ENCODE measurements at regions not wholly inside any gene's neighbourhood (a gene's known extent, or its start where the extent isn't known, plus 50 kb on each side); places are given as distances from the start of the nearest gene placed in this dataset.
"Not testable (repeated sequence)": the region's sequence is repeated elsewhere in the genome, so short reads cannot be mapped to it uniquely, and the experiment has no call there.

- DNase-seq (no peak), ATAC-seq (no peak)
- Histone ChIP-seq H3K4me3 (ENCODE audit: low read length) (no peak overlapping the region), H3K27ac (ENCODE audit: low read length) (no peak overlapping the region), H3K4me1 (ENCODE audit: control insufficient read depth, insufficient read depth, low read length) (no peaks in the 10 kb centered on the region), H3K27me3 (ENCODE audit: control insufficient read depth, insufficient read depth) (no peaks in the 10 kb centered on the region), H3K9me3 (ENCODE audit: control insufficient read depth, low read length) (no peaks in the 10 kb centered on the region)
- 32% methylated on average over 1 of the region's 1 CpG for WGBS
- intact Hi-C loops (cut with DNase I) = no loop called here
Measured at GRCh38 chr10:81704596-81704995, 170.4 kb upstream of the NRG3 start.

- ATAC-seq = no peak
- H3K9me3 ChIP-seq (ENCODE audit: control insufficient read depth, low read length) = no peaks in the 10 kb centered on the region
- H3K4me1 ChIP-seq (ENCODE audit: control insufficient read depth, insufficient read depth, low read length) = no peaks in the 10 kb centered on the region
- DNase-seq = no peak
- no peak overlapping the region for H3K4me3 ChIP-seq (ENCODE audit: low read length)
- H3K27ac ChIP-seq (ENCODE audit: low read length) = no peak overlapping the region
- WGBS = 63% methylated on average over 5 of the region's 5 CpGs
- intact Hi-C loops (cut with DNase I) = no loop called here
- H3K27me3 ChIP-seq (ENCODE audit: control insufficient read depth, insufficient read depth) = no peaks in the 10 kb centered on the region
Measured at GRCh38 chr10:81708416-81708815, 166.6 kb upstream of the NRG3 start.

GRCh38 chr10:81708929-81709328 lies 166.1 kb upstream of the NRG3 start:
- Histone ChIP-seq H3K4me1 (ENCODE audit: control insufficient read depth, insufficient read depth, low read length) (no peaks in the 10 kb centered on the region), H3K9me3 (ENCODE audit: control insufficient read depth, low read length) (no peaks in the 10 kb centered on the region), H3K4me3 (ENCODE audit: low read length) (no peak overlapping the region), H3K27ac (ENCODE audit: low read length) (no peak overlapping the region), H3K27me3 (ENCODE audit: control insufficient read depth, insufficient read depth) (no peaks in the 10 kb centered on the region)
- WGBS = 75% methylated on average over 2 of the region's 2 CpGs
- intact Hi-C loops (cut with DNase I) = no loop called here
- ATAC-seq = no peak
- DNase-seq = no peak

GRCh38 chr10:81722399-81722798 lies 152.6 kb upstream of the NRG3 start:
- intact Hi-C loops (cut with DNase I) = no loop called here
- no peaks in the 10 kb centered on the region for H3K27me3 ChIP-seq (ENCODE audit: control insufficient read depth, insufficient read depth)
- no peak overlapping the region for H3K4me3 ChIP-seq (ENCODE audit: low read length)
- H3K4me1 ChIP-seq (ENCODE audit: control insufficient read depth, insufficient read depth, low read length) = no peaks in the 10 kb centered on the region
- DNase-seq (no peak), ATAC-seq (no peak)
- 89% methylated on average over 1 of the region's 1 CpG for WGBS
- no peak overlapping the region for H3K27ac ChIP-seq (ENCODE audit: low read length)
- no peaks in the 10 kb centered on the region for H3K9me3 ChIP-seq (ENCODE audit: control insufficient read depth, low read length)

GRCh38 chr10:81724431-81724830 lies 150.6 kb upstream of the NRG3 start:
- no peak overlapping the region for H3K4me3 ChIP-seq (ENCODE audit: low read length)
- DNase-seq (no peak), ATAC-seq (no peak)
- no peaks in the 10 kb centered on the region for H3K9me3 ChIP-seq (ENCODE audit: control insufficient read depth, low read length)
- H3K4me1 ChIP-seq (ENCODE audit: control insufficient read depth, insufficient read depth, low read length) = no peaks in the 10 kb centered on the region
- H3K27me3 ChIP-seq (ENCODE audit: control insufficient read depth, insufficient read depth) = no peaks in the 10 kb centered on the region
- H3K27ac ChIP-seq (ENCODE audit: low read length) = no peak overlapping the region
- intact Hi-C loops (cut with DNase I) = no loop called here

GRCh38 chr10:81725851-81726250 lies 149.1 kb upstream of the NRG3 start:
- H3K27me3 ChIP-seq (ENCODE audit: control insufficient read depth, insufficient read depth) = no peaks in the 10 kb centered on the region
- no peaks in the 10 kb centered on the region for H3K9me3 ChIP-seq (ENCODE audit: control insufficient read depth, low read length)
- no peak for ATAC-seq
- no peak for DNase-seq
- WGBS = 77% methylated on average over 1 of the region's 1 CpG
- no peak overlapping the region for H3K27ac ChIP-seq (ENCODE audit: low read length)
- H3K4me1 ChIP-seq (ENCODE audit: control insufficient read depth, insufficient read depth, low read length) = no peaks in the 10 kb centered on the region
- H3K4me3 ChIP-seq (ENCODE audit: low read length) = no peak overlapping the region
- intact Hi-C loops (cut with DNase I) = no loop called here

GRCh38 chr10:81728692-81729091 lies 146.3 kb upstream of the NRG3 start:
- 64% methylated on average over 1 of the region's 1 CpG for WGBS
- Histone ChIP-seq H3K27me3 (ENCODE audit: control insufficient read depth, insufficient read depth) (no peaks in the 10 kb centered on the region), H3K9me3 (ENCODE audit: control insufficient read depth, low read length) (no peaks in the 10 kb centered on the region), H3K4me3 (ENCODE audit: low read length) (no peak overlapping the region), H3K27ac (ENCODE audit: low read length) (no peak overlapping the region), H3K4me1 (ENCODE audit: control insufficient read depth, insufficient read depth, low read length) (no peaks in the 10 kb centered on the region)
- intact Hi-C loops (cut with DNase I) = no loop called here
- DNase-seq (no peak), ATAC-seq (no peak)

GRCh38 chr10:81730891-81731290 lies 144.1 kb upstream of the NRG3 start:
- H3K9me3 ChIP-seq (ENCODE audit: control insufficient read depth, low read length) = no peaks in the 10 kb centered on the region
- DNase-seq (no peak), ATAC-seq (peak in 1 of 2 donors; percentile 43)
- no peak overlapping the region for H3K4me3 ChIP-seq (ENCODE audit: low read length)
- intact Hi-C loops (cut with DNase I) = no loop called here
- no peak overlapping the region for H3K27ac ChIP-seq (ENCODE audit: low read length)
- WGBS = 0% methylated on average over 1 of the region's 1 CpG
- H3K4me1 ChIP-seq (ENCODE audit: control insufficient read depth, insufficient read depth, low read length) = no peaks in the 10 kb centered on the region
- H3K27me3 ChIP-seq (ENCODE audit: control insufficient read depth, insufficient read depth) = no peaks in the 10 kb centered on the region

- 42% methylated on average over 1 of the region's 1 CpG for WGBS
- no peaks in the 10 kb centered on the region for H3K9me3 ChIP-seq (ENCODE audit: control insufficient read depth, low read length)
- DNase-seq (no peak), ATAC-seq (no peak)
- H3K27ac ChIP-seq (ENCODE audit: low read length) = no peak overlapping the region
- intact Hi-C loops (cut with DNase I) = no loop called here
- H3K4me1 ChIP-seq (ENCODE audit: control insufficient read depth, insufficient read depth, low read length) = no peaks in the 10 kb centered on the region
- no peaks in the 10 kb centered on the region for H3K27me3 ChIP-seq (ENCODE audit: control insufficient read depth, insufficient read depth)
- no peak overlapping the region for H3K4me3 ChIP-seq (ENCODE audit: low read length)
Measured at GRCh38 chr10:81733542-81733941, 141.5 kb upstream of the NRG3 start.

- ATAC-seq; H3K9me3 ChIP-seq (ENCODE audit: control insufficient read depth, low read length); intact Hi-C loops (cut with DNase I); H3K4me1 ChIP-seq (ENCODE audit: control insufficient read depth, insufficient read depth, low read length); H3K27ac ChIP-seq (ENCODE audit: low read length); H3K4me3 ChIP-seq (ENCODE audit: low read length); H3K27me3 ChIP-seq (ENCODE audit: control insufficient read depth, insufficient read depth): not testable (repeated sequence)
- DNase-seq = peak in 1 of 3 donors; percentile 19
- 79% methylated on average over 9 of the region's 9 CpGs for WGBS
Measured at GRCh38 chr10:81735167-81735566, 139.8 kb upstream of the NRG3 start.

GRCh38 chr10:81759111-81759510 lies 115.9 kb upstream of the NRG3 start:
- Histone ChIP-seq H3K4me1 (ENCODE audit: control insufficient read depth, insufficient read depth, low read length) (no peaks in the 10 kb centered on the region), H3K9me3 (ENCODE audit: control insufficient read depth, low read length) (no peaks in the 10 kb centered on the region), H3K27me3 (ENCODE audit: control insufficient read depth, insufficient read depth) (no peaks in the 10 kb centered on the region), H3K27ac (ENCODE audit: low read length) (no peak overlapping the region), H3K4me3 (ENCODE audit: low read length) (no peak overlapping the region)
- ATAC-seq (no peak), DNase-seq (no peak)
- WGBS = 86% methylated on average over 2 of the region's 2 CpGs
- intact Hi-C loops (cut with DNase I) = no loop called here

- WGBS = 90% methylated on average over 31 of the region's 31 CpGs
- Histone ChIP-seq H3K4me1 (ENCODE audit: control insufficient read depth, insufficient read depth, low read length) (no peaks in the 10 kb centered on the region), H3K4me3 (ENCODE audit: low read length) (no peak overlapping the region), H3K27me3 (ENCODE audit: control insufficient read depth, insufficient read depth) (no peaks in the 10 kb centered on the region), H3K9me3 (ENCODE audit: control insufficient read depth, low read length) (no peaks in the 10 kb centered on the region), H3K27ac (ENCODE audit: low read length) (no peak overlapping the region)
- no peak for ATAC-seq
- peak in 2 of 3 donors; percentile 25 to 42 for DNase-seq
- intact Hi-C loops (cut with DNase I) = no loop called here
Measured at GRCh38 chr10:81784111-81784597, 90.8 kb upstream of the NRG3 start.

All from right cardiac atrium (tissue), 5 donors.